NCI-H1048 (cell line): ENCODE measurements at regions not wholly inside any gene's neighbourhood (a gene's known extent, or its start where the extent isn't known, plus 50 kb on each side); places are given as distances from the start of the nearest gene placed in this dataset.

Experiments used
- DNase-seq: peaks from one replicate; lab custom pipeline; 2025; lab: John Stamatoyannopoulos, UW

DNA sequence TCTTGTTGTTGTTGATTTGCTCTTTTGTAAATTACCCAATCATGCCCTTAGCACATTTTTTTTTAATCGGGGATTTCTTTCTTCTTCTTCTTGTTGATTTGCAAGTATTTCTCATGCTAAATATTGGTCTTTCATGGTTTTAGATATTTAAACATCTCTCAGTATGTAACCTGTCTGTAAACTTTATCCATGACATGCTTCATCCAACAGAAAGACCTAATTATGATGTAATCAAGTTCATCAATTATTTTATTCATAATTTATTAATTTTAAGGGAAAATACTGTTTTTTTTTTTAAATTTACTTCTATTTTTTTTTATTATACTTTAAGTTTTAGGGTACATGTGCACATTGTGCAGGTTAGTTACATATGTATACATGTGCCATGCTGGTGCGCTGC is 69.8 kb downstream of the TNFSF18 start:
- no peak for DNase-seq
